ENCODE measurements at regions not wholly inside any gene's neighbourhood (a gene's known extent, or its start where the extent isn't known, plus 50 kb on each side); places are given as distances from the start of the nearest gene placed in this dataset.

DNA sequence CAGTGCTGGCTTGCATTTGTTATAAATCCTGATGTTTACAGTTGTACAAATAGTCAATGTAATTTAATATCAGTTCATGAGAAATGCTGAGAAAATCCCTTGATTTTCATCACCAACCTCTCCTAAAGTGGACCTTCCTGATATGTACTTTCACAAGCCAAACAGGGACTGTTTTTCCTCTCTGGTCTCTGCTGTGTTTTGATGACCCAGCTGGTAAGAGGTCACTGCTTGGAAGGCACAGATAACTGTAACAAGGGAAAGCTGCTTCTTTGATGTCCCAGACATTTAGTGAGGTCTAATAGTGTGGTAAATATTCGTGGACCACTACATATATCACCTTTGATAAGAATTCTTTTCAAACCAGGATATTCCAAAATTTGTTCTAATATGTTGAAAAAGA lies 68.7 kb upstream of the HAPLN1 start:
- TF ChIP-seq CBX3 (IDR thresholded peaks at IDR 0.05; ENCODE audit: borderline replicate concordance, low read depth), result no peak
- no peak for TF ChIP-seq POLR2AphosphoS5 (IDR thresholded peaks at IDR 0.05; ENCODE audit: low read length)
- TF ChIP-seq ZNF384 (IDR thresholded peaks at IDR 0.05; ENCODE audit: borderline replicate concordance, low read depth, low read length), result no peak
- TF ChIP-seq, protein P1, sequence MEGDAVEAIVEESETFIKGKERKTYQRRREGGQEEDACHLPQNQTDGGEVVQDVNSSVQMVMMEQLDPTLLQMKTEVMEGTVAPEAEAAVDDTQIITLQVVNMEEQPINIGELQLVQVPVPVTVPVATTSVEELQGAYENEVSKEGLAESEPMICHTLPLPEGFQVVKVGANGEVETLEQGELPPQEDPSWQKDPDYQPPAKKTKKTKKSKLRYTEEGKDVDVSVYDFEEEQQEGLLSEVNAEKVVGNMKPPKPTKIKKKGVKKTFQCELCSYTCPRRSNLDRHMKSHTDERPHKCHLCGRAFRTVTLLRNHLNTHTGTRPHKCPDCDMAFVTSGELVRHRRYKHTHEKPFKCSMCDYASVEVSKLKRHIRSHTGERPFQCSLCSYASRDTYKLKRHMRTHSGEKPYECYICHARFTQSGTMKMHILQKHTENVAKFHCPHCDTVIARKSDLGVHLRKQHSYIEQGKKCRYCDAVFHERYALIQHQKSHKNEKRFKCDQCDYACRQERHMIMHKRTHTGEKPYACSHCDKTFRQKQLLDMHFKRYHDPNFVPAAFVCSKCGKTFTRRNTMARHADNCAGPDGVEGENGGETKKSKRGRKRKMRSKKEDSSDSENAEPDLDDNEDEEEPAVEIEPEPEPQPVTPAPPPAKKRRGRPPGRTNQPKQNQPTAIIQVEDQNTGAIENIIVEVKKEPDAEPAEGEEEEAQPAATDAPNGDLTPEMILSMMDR (IDR thresholded peaks at IDR 0.05 in 2 of 3, conservative IDR thresholded peaks at IDR 0.05 in 1 of 3; ENCODE audit: control insufficient read depth in 2 of 3, extremely low read depth in 1 of 3, insufficient read depth in 1 of 3, low read depth in 3 of 3, low read length in 3 of 3), result no peak
- TF ChIP-seq HDGF (IDR thresholded peaks at IDR 0.05), result no peak
- no peak for TF ChIP-seq POLR2A (IDR thresholded peaks at IDR 0.05; ENCODE audit: low read depth, low read length)
- TF ChIP-seq HDAC2 (IDR thresholded peaks at IDR 0.05), result no peak
- no peak for TF ChIP-seq EZH2 (IDR thresholded peaks at IDR 0.05; ENCODE audit: borderline replicate concordance, control insufficient read depth, low read depth, low read length)
- TF ChIP-seq SREBF2 (IDR thresholded peaks at IDR 0.05; ENCODE audit: low read length), result no peak
